Stimulated activated naive CD8-positive, alpha-beta T cell treated with anti-CD3 and anti-CD28 coated beads, Interleukin-15, Interleukin-2, amounts not matched to agents 100 U/mL and 50 U/mL, for 24 hours (primary cell): ENCODE measurements at regions not wholly inside any gene's neighbourhood (a gene's known extent, or its start where the extent isn't known, plus 50 kb on each side); places are given as distances from the start of the nearest gene placed in this dataset.

ENCODE experiments used
- ATAC-seq: fragments of 150-1000 bp; cut with Tn5 transposase; one replicate; pipeline ENCODE4 v1.10.0; 2021
- DNase-seq: peaks from one replicate; pipeline ENCODE4 v3.0.0; 2021

GRCh38 chr12:17540921-17541320, 549.1 kb downstream of the RERGL start:
- DNase-seq: no peak
- no peak for ATAC-seq

- ATAC-seq: no peak
- DNase-seq: no peak
Observed at GRCh38 chr12:17528394-17528793, 561.6 kb downstream of the RERGL start.

GRCh38 chr12:17527021-17527420, 563.0 kb downstream of the RERGL start:
- DNase-seq (no peak), ATAC-seq (no peak)

GRCh38 chr12:17511369-17511768, 578.6 kb downstream of the RERGL start:
- DNase-seq (no peak), ATAC-seq (no peak)

GRCh38 chr12:17507336-17507735, 582.7 kb downstream of the RERGL start:
- ATAC-seq: no peak
- DNase-seq: no peak

- DNase-seq (no peak), ATAC-seq (no peak)
Observed at GRCh38 chr12:17503742-17504141, 586.3 kb downstream of the RERGL start.

- no peak for ATAC-seq
- DNase-seq: no peak
Observed at GRCh38 chr12:17489452-17489851, 600.5 kb downstream of the RERGL start.

- no peak for ATAC-seq
- no peak for DNase-seq
Observed at GRCh38 chr12:17478908-17479673, 610.9 kb downstream of the RERGL start.

GRCh38 chr12:17470460-17470859, 619.5 kb downstream of the RERGL start:
- DNase-seq: no peak
- ATAC-seq: no peak

GRCh38 chr12:17459214-17459613, 630.8 kb downstream of the RERGL start:
- no peak for DNase-seq
- no peak for ATAC-seq

GRCh38 chr12:17456486-17456885, 633.5 kb downstream of the RERGL start:
- DNase-seq: no peak
- no peak for ATAC-seq

GRCh38 chr12:17438141-17438540, 651.9 kb downstream of the RERGL start:
- DNase-seq (no peak), ATAC-seq (no peak)

- ATAC-seq (no peak), DNase-seq (no peak)
Observed at GRCh38 chr12:17416748-17417147, 673.2 kb downstream of the RERGL start.

GRCh38 chr12:17414596-17414995, 675.4 kb downstream of the RERGL start:
- no peak for ATAC-seq
- DNase-seq: no peak

GRCh38 chr12:17411662-17412061, 678.3 kb downstream of the RERGL start:
- no peak for DNase-seq
- no peak for ATAC-seq

- no peak for ATAC-seq
Observed at GRCh38 chr12:17388679-17389078, 701.3 kb downstream of the RERGL start.

GRCh38 chr12:17383321-17383720, 706.7 kb downstream of the RERGL start:
- no peak for ATAC-seq
- no peak for DNase-seq

More at GRCh38 chr12:17388679-17389078, 701.3 kb downstream of the RERGL start:
- DNase-seq: no peak

- ATAC-seq (no peak), DNase-seq (no peak)
Observed at GRCh38 chr12:17381211-17381610, 708.8 kb downstream of the RERGL start.

GRCh38 chr12:17372508-17372907, 717.5 kb downstream of the RERGL start:
- ATAC-seq: no peak
- no peak for DNase-seq

GRCh38 chr12:17371491-17372215, 718.3 kb downstream of the RERGL start:
- no peak for DNase-seq
- no peak for ATAC-seq

- no peak for ATAC-seq
Observed at GRCh38 chr12:17370621-17371020, 719.4 kb downstream of the RERGL start.

GRCh38 chr12:17369556-17369955, 720.4 kb downstream of the RERGL start:
- ATAC-seq (no peak), DNase-seq (no peak)

More at GRCh38 chr12:17370621-17371020, 719.4 kb downstream of the RERGL start:
- no peak for DNase-seq

GRCh38 chr12:17361224-17361623, 728.8 kb downstream of the RERGL start:
- no peak for ATAC-seq

GRCh38 chr12:17358835-17359234, 731.2 kb downstream of the RERGL start:
- ATAC-seq (no peak), DNase-seq (no peak)

More at GRCh38 chr12:17361224-17361623, 728.8 kb downstream of the RERGL start:
- DNase-seq: no peak
